Dermis blood vessel endothelial cell (primary cell): ENCODE measurements at regions not wholly inside any gene's neighbourhood (a gene's known extent, or its start where the extent isn't known, plus 50 kb on each side); places are given as distances from the start of the nearest gene placed in this dataset.

Source experiments
- DNase-seq: peaks from one replicate; pipeline ENCODE4 v3.0.0; 2010

DNA sequence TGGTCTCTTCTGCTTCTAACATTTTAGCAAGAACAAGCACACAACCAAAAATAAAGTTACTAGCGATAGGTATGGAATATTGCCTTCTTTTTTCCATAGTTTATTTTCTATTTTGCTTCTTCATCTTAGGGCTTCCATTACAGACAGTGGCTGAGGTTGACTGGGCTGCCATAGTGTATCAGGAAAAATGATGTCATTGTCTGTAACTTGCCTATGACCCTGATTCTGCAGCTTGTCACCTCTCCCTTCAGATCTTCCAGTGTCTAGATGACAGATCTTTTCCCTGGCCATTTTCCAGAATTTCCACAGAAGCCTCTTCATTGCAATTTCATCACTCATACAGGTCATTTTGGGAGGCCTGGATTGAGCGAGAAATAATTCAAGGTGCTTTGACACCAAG is 308.5 kb downstream of the EPHA4 start:
- DNase-seq = no peak

GRCh38 chr2:221264318-221264717 is 307.8 kb downstream of the EPHA4 start:
- DNase-seq = no peak

GRCh38 chr2:221267773-221268425 is 304.2 kb downstream of the EPHA4 start:
- DNase-seq = no peak

- no peak for DNase-seq
Observed at GRCh38 chr2:221268631-221269030, 303.5 kb downstream of the EPHA4 start.

DNA sequence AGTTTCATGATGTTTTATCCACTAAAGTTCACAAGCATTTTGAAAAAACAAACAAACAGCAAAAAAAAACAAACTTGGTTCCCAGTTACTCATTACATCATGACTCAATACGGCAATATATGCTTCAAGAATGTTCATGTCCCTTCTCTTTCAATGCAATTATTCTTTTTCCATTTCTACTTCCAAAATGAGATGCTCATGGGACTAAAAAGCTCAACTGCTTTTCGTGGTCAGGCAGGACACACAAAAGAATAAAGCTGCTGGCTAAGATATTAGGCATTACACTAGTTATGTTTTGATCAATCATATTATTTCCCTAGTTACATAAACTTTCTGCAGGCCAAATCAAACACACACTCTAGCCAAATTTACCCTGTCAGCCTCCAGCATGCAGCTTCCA is 301.3 kb downstream of the EPHA4 start:
- DNase-seq = no peak

- DNase-seq = no peak
Observed at GRCh38 chr2:221272729-221273128, 299.4 kb downstream of the EPHA4 start.

DNA sequence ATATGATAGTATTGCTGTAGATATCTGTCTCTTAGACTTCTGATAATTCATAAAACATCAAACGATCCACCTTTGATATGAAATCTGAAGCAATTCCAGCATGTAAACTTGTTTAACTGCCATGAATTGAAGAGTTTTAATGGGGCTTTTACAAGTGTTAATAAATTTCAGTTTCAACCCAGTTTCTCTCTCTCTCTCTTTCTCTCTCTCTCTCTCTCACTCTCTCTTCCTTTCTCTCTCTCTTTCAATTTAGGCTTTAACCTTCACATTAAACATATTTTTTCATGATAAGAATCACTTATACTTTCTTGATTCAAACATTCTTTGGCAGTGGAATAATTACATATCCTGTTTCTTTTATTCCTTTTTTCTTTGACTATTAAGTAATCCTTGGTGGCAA is 296.1 kb downstream of the EPHA4 start:
- DNase-seq = no peak

DNA sequence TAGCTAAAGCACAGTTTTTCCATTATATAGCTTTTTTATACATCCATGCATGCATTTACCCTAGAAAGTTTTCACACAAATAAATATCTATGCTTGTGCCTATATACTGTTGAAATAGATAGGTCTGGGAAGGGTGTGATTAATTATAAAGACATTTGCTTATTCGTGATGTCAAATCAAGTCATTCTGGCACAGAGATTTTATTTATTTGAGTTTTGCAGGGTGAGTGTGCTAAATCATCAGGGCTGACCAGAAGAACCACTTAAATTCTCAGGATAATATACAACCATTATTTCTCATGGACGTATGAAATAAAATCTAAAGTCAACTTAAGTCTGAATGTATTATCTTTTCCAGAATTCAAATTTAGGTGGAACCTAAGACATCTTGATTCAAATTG is 295.5 kb downstream of the EPHA4 start:
- no peak for DNase-seq

- DNase-seq = no peak
Observed at GRCh38 chr2:221282386-221282785, 289.7 kb downstream of the EPHA4 start.

- no peak for DNase-seq
Observed at GRCh38 chr2:221283896-221284545, 288.1 kb downstream of the EPHA4 start.

- no peak for DNase-seq
Observed at GRCh38 chr2:221285148-221285547, 287.0 kb downstream of the EPHA4 start.

- DNase-seq = no peak
Observed at GRCh38 chr2:221286406-221286805, 285.7 kb downstream of the EPHA4 start.

- no peak for DNase-seq
Observed at GRCh38 chr2:221289389-221289788, 282.7 kb downstream of the EPHA4 start.

GRCh38 chr2:221289846-221290245 is 282.3 kb downstream of the EPHA4 start:
- DNase-seq = no peak

GRCh38 chr2:221293949-221294742 is 278.0 kb downstream of the EPHA4 start:
- no peak for DNase-seq

DNA sequence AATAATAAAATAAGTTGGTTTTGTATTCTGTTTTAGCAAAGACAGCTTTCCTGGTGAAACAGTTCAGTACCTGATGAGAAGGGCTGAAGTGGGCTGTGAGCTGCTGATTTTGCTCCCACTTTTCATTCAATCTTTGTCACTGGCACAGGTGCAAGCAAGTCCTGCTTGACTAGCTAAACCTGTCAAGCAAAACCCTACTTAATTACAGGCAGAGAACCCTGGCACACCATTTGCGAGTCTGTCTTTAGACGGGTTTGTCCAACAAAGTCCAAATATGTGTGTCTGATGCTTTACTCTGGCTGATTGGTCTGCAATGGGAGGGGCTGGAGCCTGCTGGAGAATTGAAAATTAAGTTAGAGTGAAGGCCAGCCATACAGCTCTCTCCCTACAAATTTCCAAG is 267.2 kb downstream of the EPHA4 start:
- no peak for DNase-seq

DNA sequence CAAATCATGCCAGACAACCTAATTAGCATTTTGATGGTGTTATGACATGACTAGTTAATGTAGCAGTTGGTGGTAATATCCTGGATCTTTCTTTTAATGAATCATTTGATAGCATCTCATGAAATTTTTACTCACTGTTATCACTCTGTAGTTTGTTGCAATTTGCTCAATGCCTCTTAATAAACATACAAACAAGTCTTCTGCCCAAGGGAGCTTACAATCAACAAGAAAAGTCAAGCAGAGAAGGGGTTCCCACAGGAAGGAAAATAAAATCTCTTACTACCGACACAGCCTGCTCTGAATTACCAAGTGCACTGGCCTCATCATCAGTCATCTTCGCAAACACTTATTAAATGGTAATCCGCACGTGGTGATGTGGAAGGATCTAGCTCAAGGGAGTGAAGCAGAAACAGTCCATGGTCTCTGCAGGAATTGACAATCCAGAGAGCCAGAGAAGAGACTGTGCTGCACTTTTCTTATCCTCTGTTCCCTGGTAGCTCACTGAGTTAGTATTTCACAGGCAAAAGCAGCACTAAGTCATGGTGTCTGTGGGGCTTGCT is 263.5 kb downstream of the EPHA4 start:
- DNase-seq = no peak

DNA sequence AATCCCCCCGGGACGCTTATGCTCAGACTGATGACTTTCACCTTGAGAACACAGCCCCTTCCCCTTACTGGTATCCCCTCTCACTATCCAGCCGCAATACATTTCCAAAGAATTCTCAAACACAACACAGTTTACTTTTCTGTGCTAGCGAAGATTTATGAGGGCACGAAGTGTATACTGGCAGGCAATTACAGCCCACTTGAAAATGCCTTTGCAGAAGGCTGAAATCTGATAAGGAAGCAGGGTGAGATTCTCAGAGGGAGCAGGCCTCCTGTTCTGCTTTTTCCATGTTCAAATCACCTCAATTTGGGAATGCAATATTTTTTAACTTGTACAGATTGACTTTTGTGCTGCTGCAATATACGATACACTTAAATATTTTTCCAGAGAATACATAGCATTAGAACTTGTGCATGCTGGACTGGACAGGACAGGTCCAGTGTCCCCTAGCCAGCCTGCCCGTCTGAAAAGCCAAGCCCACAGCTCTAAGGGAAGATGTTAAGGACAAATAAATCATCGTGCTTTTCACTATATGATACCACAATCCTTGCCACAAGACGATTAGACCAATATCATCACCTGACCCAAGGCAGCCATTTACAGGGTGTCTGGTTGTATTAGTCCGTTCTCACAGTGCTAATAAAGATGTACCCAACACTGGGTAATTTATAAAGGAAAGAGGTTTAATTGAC is 262.1 kb downstream of the EPHA4 start:
- DNase-seq = no peak

- no peak for DNase-seq
Observed at GRCh38 chr2:221310730-221311129, 261.4 kb downstream of the EPHA4 start.

DNA sequence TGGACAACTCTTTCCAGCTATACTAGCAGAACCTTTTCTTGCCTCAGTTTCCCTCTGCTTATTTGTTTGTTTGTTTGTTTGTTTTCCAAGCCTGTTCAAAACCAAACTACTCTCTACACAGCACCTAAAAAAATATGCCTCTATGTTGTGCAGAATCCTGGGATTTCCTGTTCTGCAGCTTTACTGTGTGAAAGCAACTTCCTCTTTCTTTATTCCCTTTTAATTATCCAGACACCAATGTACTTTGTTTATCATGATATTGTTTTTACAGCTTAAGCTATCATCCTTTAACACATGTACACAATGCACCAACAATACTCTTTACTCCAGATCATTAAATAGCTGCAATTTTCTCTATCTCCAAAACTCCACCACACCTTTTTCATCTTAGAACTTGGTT is 259.5 kb downstream of the EPHA4 start:
- DNase-seq = no peak

DNA sequence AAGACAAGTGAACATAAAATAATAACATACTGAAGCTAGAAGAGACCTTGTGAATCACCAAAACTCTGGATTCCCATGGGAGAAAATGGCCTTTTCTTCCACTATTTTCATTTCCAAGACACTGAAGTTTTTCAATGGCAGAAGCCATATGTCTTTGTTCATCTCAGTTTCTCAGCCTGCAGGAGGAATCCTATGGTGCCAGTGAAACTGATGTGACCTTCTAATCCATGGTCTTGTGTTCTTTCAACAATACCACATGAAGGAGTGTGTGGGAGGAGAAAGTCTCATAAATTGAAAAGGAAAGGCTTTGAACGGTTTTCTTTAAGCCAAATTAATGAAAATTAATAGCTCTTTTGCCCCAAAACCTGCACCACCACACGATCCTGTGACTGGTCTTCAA is 257.3 kb downstream of the EPHA4 start:
- no peak for DNase-seq

- DNase-seq = no peak
Observed at GRCh38 chr2:221318376-221319130, 253.6 kb downstream of the EPHA4 start.
